Mucosa of rectum (tissue), 2 donors: ENCODE measurements at regions not wholly inside any gene's neighbourhood (a gene's known extent, or its start where the extent isn't known, plus 50 kb on each side); places are given as distances from the start of the nearest gene placed in this dataset.

Experiments used
- H3K27ac ChIP-seq, 2 donors: one replicate each; pipeline ENCODE4 v1.7.0; 2013; ENCODE audit warnings: inconsistent platforms in 2 of 2, low read depth in 2 of 2, low read length in 2 of 2
- H3K27me3 ChIP-seq, 2 donors: one replicate each; pipeline ENCODE4 v1.7.0; 2013; ENCODE audit warnings: low read length in 2 of 2; ENCODE audit not compliant: control insufficient read depth in 2 of 2, insufficient read depth in 2 of 2
- H3K36me3 ChIP-seq, 2 donors: one replicate each; pipeline ENCODE4 v1.7.0; 2013; ENCODE audit warnings: low read length in 2 of 2; ENCODE audit not compliant: control insufficient read depth in 2 of 2, insufficient read depth in 2 of 2
- H3K4me1 ChIP-seq, 2 donors: one replicate each; pipeline ENCODE4 v1.7.0; 2013; ENCODE audit warnings: low read length in 2 of 2, mild to moderate bottlenecking in 1 of 2; ENCODE audit not compliant: control insufficient read depth in 2 of 2, insufficient read depth in 2 of 2
- H3K4me3 ChIP-seq, 2 donors: one replicate each; pipeline ENCODE4 v1.7.0; 2013; ENCODE audit warnings: low read length in 2 of 2
- H3K9ac ChIP-seq, 2 donors: one replicate each; pipeline ENCODE4 v1.7.0; 2013; ENCODE audit warnings: low read length in 2 of 2, low read depth in 1 of 2, mild to moderate bottlenecking in 1 of 2
- H3K9me3 ChIP-seq, 2 donors: one replicate each; pipeline ENCODE4 v1.7.0; 2013; ENCODE audit warnings: low read length in 2 of 2; ENCODE audit not compliant: control insufficient read depth in 2 of 2
- donor health status: healthy.
- donor health status: Normal muscosa, but diverticular disease.

GRCh38 chr6:14652536-14652935, 535.0 kb downstream of the CD83 start:
- Histone ChIP-seq H3K4me1 (peaks cover 0 to 5% of the 10 kb centered on the region in 2 donors), H3K9me3 (no peaks in the 10 kb centered on the region), H3K4me3 (no peak overlapping the region), H3K27me3 (no peaks in the 10 kb centered on the region), H3K36me3 (no peaks in the 10 kb centered on the region), H3K27ac (no peak overlapping the region), H3K9ac (no peak overlapping the region)

GRCh38 chr6:14655201-14656061, 537.9 kb downstream of the CD83 start:
- H3K36me3 ChIP-seq: no peaks in the 10 kb centered on the region
- no peaks in the 10 kb centered on the region for H3K27me3 ChIP-seq
- H3K4me1 ChIP-seq: peaks cover 0 to 5% of the 10 kb centered on the region in 2 donors
- H3K27ac ChIP-seq: peak overlapping the region in 1 of 2 donors; percentile 18
- no peak overlapping the region for H3K9ac ChIP-seq
- no peaks in the 10 kb centered on the region for H3K9me3 ChIP-seq
- H3K4me3 ChIP-seq: peak overlapping the region in 1 of 2 donors; percentile 13

- no peak overlapping the region for H3K9ac ChIP-seq
- no peaks in the 10 kb centered on the region for H3K36me3 ChIP-seq
- no peak overlapping the region for H3K27ac ChIP-seq
- H3K9me3 ChIP-seq: no peaks in the 10 kb centered on the region
- peaks cover 0 to 5% of the 10 kb centered on the region in 2 donors for H3K4me1 ChIP-seq
- H3K4me3 ChIP-seq: peak overlapping the region in 1 of 2 donors; percentile 13
- H3K27me3 ChIP-seq: no peaks in the 10 kb centered on the region
Measured at GRCh38 chr6:14656078-14656521, 538.5 kb downstream of the CD83 start.

- H3K4me3 ChIP-seq: no peak overlapping the region
- peaks cover 0 to 5% of the 10 kb centered on the region in 2 donors for H3K4me1 ChIP-seq
- H3K36me3 ChIP-seq: no peaks in the 10 kb centered on the region
- no peak overlapping the region for H3K9ac ChIP-seq
- no peak overlapping the region for H3K27ac ChIP-seq
- H3K9me3 ChIP-seq: no peaks in the 10 kb centered on the region
- H3K27me3 ChIP-seq: no peaks in the 10 kb centered on the region
Measured at GRCh38 chr6:14656649-14657048, 539.1 kb downstream of the CD83 start.

GRCh38 chr6:14658030-14658429, 540.5 kb downstream of the CD83 start:
- no peaks in the 10 kb centered on the region for H3K9me3 ChIP-seq
- H3K4me1 ChIP-seq: peaks cover 0 to 5% of the 10 kb centered on the region in 2 donors
- no peak overlapping the region for H3K4me3 ChIP-seq
- H3K27ac ChIP-seq: no peak overlapping the region
- no peaks in the 10 kb centered on the region for H3K27me3 ChIP-seq
- no peak overlapping the region for H3K9ac ChIP-seq
- H3K36me3 ChIP-seq: no peaks in the 10 kb centered on the region

GRCh38 chr6:14658886-14659561, 541.5 kb downstream of the CD83 start:
- no peaks in the 10 kb centered on the region for H3K36me3 ChIP-seq
- no peaks in the 10 kb centered on the region for H3K27me3 ChIP-seq
- H3K27ac ChIP-seq: no peak overlapping the region
- no peak overlapping the region for H3K9ac ChIP-seq
- H3K9me3 ChIP-seq: no peaks in the 10 kb centered on the region
- H3K4me3 ChIP-seq: no peak overlapping the region
- H3K4me1 ChIP-seq: peaks cover 0 to 5% of the 10 kb centered on the region in 2 donors

GRCh38 chr6:14659841-14660240, 542.3 kb downstream of the CD83 start:
- Histone ChIP-seq H3K4me1 (peaks cover 3 to 5% of the 10 kb centered on the region in 2 donors), H3K9me3 (no peaks in the 10 kb centered on the region), H3K27me3 (no peaks in the 10 kb centered on the region), H3K9ac (no peak overlapping the region), H3K4me3 (no peak overlapping the region), H3K27ac (no peak overlapping the region), H3K36me3 (no peaks in the 10 kb centered on the region)

GRCh38 chr6:14660806-14661579, 543.4 kb downstream of the CD83 start:
- Histone ChIP-seq H3K4me3 (no peak overlapping the region), H3K9me3 (no peaks in the 10 kb centered on the region), H3K9ac (no peak overlapping the region), H3K4me1 (peaks cover 0 to 3% of the 10 kb centered on the region in 2 donors), H3K27ac (no peak overlapping the region), H3K27me3 (no peaks in the 10 kb centered on the region), H3K36me3 (no peaks in the 10 kb centered on the region)

GRCh38 chr6:14661691-14662090, 544.1 kb downstream of the CD83 start:
- Histone ChIP-seq H3K27ac (no peak overlapping the region), H3K4me3 (no peak overlapping the region), H3K9ac (no peak overlapping the region), H3K36me3 (no peaks in the 10 kb centered on the region), H3K9me3 (no peaks in the 10 kb centered on the region), H3K27me3 (no peaks in the 10 kb centered on the region), H3K4me1 (peaks cover 0 to 3% of the 10 kb centered on the region in 2 donors)
